ENCODE measurements at regions not wholly inside any gene's neighbourhood (a gene's known extent, or its start where the extent isn't known, plus 50 kb on each side); places are given as distances from the start of the nearest gene placed in this dataset.

DNA sequence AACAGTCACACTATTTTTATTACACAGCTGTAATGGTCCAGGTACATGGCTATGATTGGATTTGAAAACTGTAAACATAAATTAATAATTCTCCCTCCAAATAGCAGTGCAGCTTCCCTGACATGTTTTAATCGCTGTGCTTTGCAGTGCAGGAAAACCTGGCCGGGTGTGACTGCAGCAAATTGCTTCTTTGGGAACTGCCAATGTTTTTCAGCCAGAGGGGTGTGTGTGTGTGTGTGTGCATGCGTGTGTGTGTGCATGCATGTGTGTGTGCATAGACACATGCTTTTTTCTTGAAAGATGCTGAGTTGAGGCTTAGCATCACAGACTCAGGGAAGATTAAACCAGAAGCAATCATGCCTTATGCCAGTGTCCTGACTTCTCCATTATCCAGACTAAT, 231.2 kb downstream of the PRDM2 start:
- H3K27me3 ChIP-seq (replicated peaks; ENCODE audit: control insufficient read depth, insufficient read depth, low read length), result no peaks in the 10 kb centered on the region
- no peaks in the 10 kb centered on the region for H3K36me3 ChIP-seq (ENCODE audit: control insufficient read depth, insufficient read depth, low read length)
- DNase-seq (ENCODE audit: extremely low read depth, insufficient read length), result no peak
- no peak overlapping the region for H3K4me3 ChIP-seq (replicated peaks; ENCODE audit: low read depth, low read length)
- no peak for TF ChIP-seq CTCF (IDR thresholded peaks at IDR 0.05; ENCODE audit: insufficient read depth, low read length, poor library complexity, severe bottlenecking)

- Histone ChIP-seq H3K36me3 (ENCODE audit: control insufficient read depth, insufficient read depth, low read length) (no peaks in the 10 kb centered on the region), H3K27me3 (replicated peaks; ENCODE audit: control insufficient read depth, insufficient read depth, low read length) (no peaks in the 10 kb centered on the region), H3K4me3 (replicated peaks; ENCODE audit: low read depth, low read length) (no peak overlapping the region)
- TF ChIP-seq CTCF (IDR thresholded peaks at IDR 0.05; ENCODE audit: insufficient read depth, low read length, poor library complexity, severe bottlenecking), result no peak
- DNase-seq (ENCODE audit: extremely low read depth, insufficient read length), result no peak
These were observed 235.3 kb downstream of the PRDM2 start for GRCh38 chr1:13935336-13935735.

DNA sequence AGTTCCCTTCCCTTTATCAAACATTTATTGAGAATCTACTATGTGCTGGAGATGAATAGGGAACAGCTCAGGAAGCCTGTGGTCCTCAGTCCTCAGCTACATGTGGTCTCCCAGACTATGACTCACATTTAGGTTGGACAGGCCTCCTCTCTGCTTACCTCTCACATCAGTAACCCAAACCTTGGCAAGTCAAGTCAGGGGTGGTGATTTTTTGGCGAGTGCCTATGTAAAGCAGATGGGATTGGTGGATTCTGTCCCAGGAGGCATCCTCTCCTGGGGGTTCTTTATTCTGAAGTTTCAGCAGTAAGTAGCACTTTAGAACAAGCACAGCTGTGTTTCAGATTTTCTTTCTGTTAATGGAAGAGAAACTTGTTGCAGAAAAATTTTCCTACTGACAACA, 241.3 kb downstream of the PRDM2 start:
- TF ChIP-seq CTCF (IDR thresholded peaks at IDR 0.05; ENCODE audit: insufficient read depth, low read length, poor library complexity, severe bottlenecking), result no peak
- no peaks in the 10 kb centered on the region for H3K27me3 ChIP-seq (replicated peaks; ENCODE audit: control insufficient read depth, insufficient read depth, low read length)
- H3K4me3 ChIP-seq (replicated peaks; ENCODE audit: low read depth, low read length), result no peak overlapping the region
- DNase-seq (ENCODE audit: extremely low read depth, insufficient read length), result no peak
- H3K36me3 ChIP-seq (ENCODE audit: control insufficient read depth, insufficient read depth, low read length), result no peaks in the 10 kb centered on the region

GRCh38 chr1:13943055-13943454, 243.1 kb downstream of the PRDM2 start:
- no peaks in the 10 kb centered on the region for H3K36me3 ChIP-seq (ENCODE audit: control insufficient read depth, insufficient read depth, low read length)
- TF ChIP-seq CTCF (IDR thresholded peaks at IDR 0.05; ENCODE audit: insufficient read depth, low read length, poor library complexity, severe bottlenecking), result no peak
- H3K4me3 ChIP-seq (replicated peaks; ENCODE audit: low read depth, low read length), result no peak overlapping the region
- no peak for DNase-seq (ENCODE audit: extremely low read depth, insufficient read length)
- no peaks in the 10 kb centered on the region for H3K27me3 ChIP-seq (replicated peaks; ENCODE audit: control insufficient read depth, insufficient read depth, low read length)

DNA sequence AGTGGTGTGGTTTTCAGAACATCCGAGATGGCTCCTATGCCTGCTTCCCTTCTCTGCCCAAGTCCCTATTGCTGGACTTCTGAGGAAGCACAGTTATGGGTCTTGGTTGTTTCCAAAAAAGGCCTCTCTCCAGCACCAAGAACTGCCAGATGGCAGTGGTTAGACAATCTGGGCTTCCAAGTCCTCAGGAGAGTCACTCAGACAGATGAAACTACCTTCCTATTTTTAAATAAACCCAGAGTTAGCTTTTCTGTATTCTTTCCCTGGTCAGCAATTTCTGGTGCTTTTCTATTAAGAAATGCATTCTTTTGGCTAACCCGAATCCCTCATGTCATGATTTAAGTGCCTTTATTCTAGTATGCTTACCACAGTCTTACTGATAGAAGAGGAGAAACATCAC, 245.9 kb downstream of the PRDM2 start:
- no peaks in the 10 kb centered on the region for H3K27me3 ChIP-seq (replicated peaks; ENCODE audit: control insufficient read depth, insufficient read depth, low read length)
- DNase-seq (ENCODE audit: extremely low read depth, insufficient read length), result no peak
- no peaks in the 10 kb centered on the region for H3K36me3 ChIP-seq (ENCODE audit: control insufficient read depth, insufficient read depth, low read length)
- no peak overlapping the region for H3K4me3 ChIP-seq (replicated peaks; ENCODE audit: low read depth, low read length)
- TF ChIP-seq CTCF (IDR thresholded peaks at IDR 0.05; ENCODE audit: insufficient read depth, low read length, poor library complexity, severe bottlenecking), result no peak

- DNase-seq (ENCODE audit: extremely low read depth, insufficient read length), result no peak
- Histone ChIP-seq H3K27me3 (replicated peaks; ENCODE audit: control insufficient read depth, insufficient read depth, low read length) (no peaks in the 10 kb centered on the region), H3K4me3 (replicated peaks; ENCODE audit: low read depth, low read length) (no peak overlapping the region), H3K36me3 (ENCODE audit: control insufficient read depth, insufficient read depth, low read length) (no peaks in the 10 kb centered on the region)
- no peak for TF ChIP-seq CTCF (IDR thresholded peaks at IDR 0.05; ENCODE audit: insufficient read depth, low read length, poor library complexity, severe bottlenecking)
These were observed 247.7 kb downstream of the PRDM2 start for GRCh38 chr1:13947658-13948057.
